ENCODE measurements at regions not wholly inside any gene's neighbourhood (a gene's known extent, or its start where the extent isn't known, plus 50 kb on each side); places are given as distances from the start of the nearest gene placed in this dataset.
A peak's percentile ranks its signal among the peaks of the same experiment; 100 is the strongest.
"Not testable (repeated sequence)": the region's sequence is repeated elsewhere in the genome, so short reads cannot be mapped to it uniquely, and the experiment has no call there.

DNA sequence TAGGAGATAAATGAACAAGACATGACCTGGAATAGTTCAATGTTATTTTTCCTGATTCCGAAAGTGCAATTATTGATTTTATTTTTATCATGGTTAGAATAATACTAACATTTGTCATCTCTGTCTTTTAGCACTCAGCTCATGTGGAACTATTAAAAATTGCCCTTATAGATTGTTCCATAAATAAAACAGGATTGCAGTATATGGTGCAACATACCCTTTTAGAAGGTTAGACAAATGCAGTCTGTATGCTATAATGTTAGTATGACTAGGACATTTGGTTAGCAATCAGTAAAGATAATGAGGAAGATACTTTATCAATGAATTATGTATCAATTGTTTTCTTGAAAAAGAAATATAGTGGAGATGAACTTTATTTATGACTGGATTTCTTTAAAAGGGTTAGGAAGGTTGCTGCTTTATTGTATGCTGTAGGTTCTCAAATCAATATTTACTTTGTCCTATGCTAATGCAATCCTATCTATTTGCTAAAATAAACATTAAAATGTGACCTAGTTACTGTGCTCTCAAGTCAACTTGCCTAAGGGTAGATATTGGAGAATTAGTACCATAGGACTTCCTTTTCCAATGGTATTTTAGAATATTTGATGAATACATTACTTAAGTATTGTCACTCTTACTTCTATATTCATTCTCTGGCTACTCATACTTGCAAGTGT lies 348.9 kb upstream of the ISL1 start:
- peak; percentile 32 for DNase-seq

DNA sequence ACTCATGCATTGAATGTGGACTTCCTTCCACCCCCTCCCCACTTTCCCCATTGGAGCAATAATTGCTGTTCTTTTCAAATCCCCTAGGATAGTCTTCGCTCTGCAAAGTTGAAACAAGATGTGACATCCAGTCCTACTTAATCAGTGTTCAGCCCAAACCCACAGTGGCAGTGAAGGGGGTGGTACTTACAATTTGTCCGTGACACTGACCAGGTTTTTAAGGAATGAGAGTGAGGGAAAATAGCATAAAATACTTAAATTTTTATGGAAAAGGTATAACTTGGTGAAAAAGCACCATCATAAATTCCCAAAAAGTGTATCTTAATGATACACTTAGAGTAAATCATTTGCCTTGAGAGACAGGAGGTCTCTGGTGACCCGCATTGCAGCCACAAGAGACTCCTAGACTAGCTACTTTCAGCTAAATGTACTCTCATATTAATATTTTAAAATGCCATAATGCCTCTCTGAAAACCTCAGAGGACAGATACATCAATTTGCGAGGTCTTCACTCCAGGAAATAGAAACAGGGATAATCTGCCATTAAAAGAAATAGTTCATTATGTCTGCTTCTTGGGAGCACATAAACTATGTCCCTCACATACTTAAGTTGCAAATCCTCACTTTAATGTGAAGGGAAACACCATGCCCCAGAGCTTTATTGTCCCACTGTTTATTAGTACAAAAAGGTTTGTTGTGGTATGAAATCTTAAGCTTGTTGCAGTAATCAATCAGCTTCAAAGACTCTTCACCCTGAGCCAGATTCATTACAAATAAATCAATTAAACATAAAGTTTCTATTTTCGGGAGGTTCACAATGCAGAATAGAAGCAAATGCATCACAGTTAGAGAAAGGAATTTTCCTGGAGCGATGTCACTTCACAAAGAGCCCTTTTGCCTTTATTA lies 343.6 kb upstream of the ISL1 start:
- DNase-seq = no peak

DNA sequence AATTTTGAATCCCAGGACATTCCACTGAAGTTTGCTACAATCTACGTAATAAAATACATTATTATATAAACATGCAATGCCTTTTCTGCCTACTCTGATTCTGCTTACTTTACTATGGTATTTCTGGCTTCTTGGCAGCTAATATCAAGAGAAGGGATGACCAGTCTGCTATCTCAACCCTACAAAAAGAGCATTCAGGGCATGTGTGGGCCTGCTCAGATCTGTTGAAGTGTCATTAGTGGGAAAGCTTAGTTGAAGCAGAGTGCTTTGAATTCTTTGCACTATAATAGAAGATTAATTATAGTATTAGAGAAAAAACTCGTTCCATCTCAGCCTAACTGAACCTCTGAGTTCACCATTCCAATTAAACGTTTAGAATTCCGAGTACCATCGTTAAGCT lies 339.5 kb upstream of the ISL1 start:
- no peak for DNase-seq

DNA sequence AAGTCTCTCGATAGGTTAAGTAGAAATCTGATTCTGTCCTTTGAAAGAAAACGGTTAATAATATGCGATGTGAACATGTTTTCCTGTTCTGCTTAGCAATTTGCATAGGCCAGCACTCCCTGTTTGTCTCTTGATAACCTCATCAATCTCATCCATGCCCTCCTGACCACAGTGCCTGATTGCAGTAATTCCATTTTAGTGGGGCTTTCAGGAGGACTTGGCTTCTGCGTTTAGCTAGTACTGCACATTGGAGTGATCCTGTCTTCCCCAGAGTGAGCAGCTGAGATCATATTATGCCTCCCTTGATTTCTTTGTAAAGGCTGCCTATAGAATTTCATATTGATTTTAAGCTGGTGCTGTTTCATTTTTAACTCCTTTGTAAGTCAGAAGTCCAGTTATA lies 335.9 kb upstream of the ISL1 start:
- DNase-seq = no peak

DNA sequence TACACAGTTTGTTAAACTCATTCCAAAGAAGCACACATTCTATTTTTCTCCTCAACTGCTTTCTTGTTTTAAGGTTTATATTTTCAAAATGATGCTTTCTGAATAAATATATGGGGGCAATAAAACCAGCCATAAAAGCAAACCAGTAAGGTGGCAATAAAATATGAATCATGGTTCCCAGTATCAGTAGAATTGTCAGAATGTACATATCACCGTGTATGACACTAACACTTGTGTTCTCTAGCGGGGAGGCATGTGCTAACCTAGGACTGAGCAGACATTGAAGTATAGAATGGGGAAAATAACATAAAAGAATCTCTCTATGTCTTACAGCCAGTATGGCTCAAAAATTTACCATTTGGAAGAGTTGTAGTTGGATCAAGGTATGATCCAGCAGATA lies 329.9 kb upstream of the ISL1 start:
- DNase-seq = no peak

DNA sequence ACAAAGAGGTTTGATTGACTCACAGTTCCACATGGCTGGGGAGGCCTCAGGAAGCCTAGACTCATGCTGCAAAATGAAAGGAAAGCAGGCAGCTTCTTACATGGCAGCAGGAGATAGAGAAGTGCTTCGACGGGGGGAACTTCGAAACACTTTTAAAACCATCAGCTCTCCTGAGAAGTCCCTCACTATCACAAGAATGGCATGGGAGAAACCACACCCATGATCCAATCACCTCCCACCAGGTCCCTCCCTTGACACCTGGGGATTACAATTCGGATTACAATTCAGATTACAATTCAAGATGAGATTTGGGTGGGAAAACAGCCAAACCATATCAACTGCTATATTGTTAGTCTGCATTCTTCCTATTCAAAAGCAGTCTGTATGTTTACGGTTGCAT lies 322.3 kb upstream of the ISL1 start:
- DNase-seq = no peak

DNA sequence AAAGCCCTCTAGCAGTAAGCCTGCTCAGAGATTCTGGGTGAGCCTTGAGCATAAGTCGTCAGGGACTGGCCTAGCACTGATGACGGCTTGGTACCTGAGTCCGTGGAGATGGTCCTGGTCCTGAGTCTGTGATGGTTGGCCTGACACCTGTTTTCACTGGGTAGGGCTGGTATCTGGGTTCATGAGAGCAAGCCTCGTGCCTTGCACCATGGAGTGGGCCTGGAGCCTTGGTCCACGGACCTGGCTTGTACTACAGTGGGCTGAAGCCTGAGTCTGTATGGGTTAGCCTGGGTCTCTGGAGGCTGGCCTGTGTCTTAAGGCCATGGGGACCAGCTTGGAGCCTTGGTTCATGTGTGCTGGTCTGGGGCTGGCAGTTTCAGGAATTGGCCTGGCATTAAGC lies 310.3 kb upstream of the ISL1 start:
- DNase-seq = no peak

DNA sequence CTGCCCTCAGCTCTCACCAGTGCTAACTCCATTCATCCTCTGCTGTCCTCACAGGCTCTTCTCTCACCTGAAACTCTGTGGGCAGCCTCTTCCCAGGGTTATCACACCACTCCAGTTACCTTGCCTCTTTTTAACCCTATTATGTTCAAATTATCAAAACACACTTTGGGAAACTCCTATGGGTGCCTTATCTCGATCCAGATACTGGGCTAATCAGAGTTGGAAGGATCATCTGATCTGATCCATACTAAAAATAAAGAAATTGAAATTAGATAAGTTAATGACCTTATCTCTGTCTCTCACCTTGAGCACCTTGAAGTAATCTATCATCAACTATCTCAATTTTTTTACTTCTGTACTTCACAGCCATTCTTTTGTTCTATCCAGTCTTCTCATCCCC lies 300.5 kb upstream of the ISL1 start:
- no peak for DNase-seq

DNA sequence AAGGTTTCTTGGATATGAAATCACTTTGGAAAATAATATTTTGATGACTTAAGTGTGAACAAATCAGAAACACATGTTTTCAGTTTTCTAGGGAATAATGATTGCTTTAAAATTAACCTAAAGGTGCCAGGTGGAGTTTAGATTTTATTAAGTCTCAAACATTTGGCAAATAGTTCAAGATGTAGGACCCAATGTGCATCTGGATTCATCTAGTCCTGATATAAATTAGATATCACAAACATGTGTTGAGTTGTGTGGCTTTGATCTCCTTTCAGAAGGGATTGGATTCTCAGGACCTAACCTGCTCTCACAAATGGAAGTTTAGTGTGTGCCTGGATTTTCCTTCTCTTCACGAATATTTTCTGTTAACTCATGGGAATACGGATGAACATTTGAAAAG lies 291.4 kb upstream of the ISL1 start:
- no peak for DNase-seq

DNA sequence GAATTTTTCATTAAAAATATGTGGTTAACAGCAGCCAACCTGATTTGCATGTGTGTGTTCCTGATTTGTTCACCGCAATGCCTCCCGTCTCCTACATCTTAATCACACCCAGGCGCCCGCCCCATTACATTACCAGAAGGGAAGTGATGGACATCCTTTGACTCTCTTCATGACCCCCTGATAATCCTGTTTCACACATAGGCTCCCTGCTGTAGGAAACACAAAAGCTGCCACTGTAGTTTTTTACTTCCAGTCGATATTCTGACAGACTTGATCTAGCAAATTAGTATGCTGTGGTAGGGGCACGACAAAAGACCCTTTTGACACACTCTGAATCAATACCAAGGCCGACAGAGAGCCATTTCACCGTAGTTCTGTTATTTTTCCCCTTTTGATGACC lies 287.8 kb upstream of the ISL1 start:
- no peak for DNase-seq

DNA sequence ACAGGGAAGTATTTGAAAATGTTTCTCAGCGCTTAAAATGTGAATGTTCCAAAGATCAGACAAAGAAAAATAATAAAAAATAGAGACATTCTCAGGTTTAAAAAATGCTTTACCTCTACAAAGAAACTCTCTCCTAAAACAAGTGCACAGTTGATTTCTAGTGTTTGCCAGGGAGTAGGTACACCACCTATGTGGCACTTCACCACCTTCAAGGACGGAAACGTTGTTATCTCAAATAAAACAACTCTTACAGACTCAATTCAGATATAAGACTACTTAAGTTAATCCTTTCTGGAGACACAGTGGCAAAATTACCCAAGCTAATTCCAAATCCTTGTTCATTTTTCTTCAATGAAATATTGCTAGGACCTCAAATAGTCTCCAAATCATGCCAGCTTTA lies 286.4 kb upstream of the ISL1 start:
- DNase-seq = no peak

DNA sequence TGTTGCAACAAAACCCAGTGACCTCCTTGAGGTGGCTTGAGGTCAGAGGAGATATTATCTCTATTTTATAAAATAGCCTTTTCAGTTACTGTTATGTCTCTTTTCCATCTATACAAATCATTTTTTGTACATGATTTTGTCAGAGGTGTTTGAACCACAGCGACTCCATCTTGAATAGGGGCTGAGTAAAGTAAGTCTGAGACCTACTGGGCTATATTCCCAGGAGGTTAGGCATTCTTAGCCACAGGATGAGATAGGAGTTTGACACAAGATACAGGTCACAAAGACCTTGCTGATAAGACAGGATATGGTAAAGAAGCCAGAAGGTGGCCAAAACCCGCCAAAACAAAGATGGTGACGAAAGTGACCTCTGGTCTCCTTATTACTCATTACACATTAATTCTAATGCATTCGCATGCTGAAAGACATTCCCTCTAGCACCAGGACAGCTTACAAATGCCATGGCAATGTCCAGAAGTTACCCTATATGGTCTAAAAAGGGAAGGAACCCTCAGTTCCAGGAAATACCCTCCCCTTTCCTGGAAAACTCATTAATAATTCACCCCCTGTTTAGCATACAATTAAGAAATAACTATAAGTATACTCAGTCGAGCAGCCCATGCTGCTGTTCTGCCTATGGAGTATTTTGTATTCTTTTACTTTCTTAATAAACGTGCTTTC lies 283.9 kb upstream of the ISL1 start:
- no peak for DNase-seq

DNA sequence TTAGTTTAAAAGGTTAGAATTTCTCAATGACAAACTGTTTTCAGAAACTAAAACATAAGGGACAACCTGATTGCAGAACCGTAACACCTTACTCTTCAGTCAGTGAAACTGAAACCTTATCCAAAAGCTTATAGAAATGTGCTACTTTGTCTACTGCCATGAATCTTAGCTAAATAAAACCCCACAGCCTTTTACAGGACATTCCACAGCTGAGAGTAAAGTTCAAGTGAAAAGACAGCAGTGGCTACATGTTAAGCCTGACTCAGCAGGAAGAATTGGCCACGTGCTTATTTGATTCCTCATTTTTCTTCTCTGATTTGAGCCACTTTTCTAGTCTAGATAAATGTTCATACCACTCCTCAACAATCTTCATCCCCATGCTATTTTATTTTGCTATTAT lies 278.7 kb upstream of the ISL1 start:
- DNase-seq = no peak

DNA sequence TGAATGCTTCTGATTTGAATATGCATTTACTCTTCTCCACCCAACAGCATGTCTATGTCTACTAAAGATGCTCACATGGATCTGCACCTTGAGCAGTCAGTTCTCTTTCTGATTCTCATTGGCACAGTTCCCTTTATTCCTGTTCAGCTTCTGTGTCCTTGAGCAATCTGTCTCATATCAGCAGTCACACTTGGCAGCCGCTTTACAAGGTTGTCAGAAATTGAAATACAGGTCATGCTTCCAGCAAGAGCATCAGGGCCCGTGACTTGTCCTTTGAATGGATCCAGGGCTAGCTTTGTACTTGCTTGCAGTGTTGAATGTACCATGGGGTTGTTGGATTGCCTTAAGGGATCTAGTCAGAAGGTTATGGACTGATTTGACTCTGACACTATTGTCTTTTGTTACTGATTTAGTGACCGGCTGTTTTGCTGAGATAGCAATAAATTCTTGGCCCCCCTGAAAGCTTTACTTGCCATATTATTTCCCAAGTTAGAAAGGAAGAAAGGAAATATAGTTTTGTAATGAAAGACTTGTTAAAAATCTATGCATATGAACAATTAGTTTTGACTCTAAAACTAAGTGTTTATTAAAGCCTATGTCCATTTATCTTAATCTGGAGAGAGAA lies 273.4 kb upstream of the ISL1 start:
- no peak for DNase-seq

DNA sequence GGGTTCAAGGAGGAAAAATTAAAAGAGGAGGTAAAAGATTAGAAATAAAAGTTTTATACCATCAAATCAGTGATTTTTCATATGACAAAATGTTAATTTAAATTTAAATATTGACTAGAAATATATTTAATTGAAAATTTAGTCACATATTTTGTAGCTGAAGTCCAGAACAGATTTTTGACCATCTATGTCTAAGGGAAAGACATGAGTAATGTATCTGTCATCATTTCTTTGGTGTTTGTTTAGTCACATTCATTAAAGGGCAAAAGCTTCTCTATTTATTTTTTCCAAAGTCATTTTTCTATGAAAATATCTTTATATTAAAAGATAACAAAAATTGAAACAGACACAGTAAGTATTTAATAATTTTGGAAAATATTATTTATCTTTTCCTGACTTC lies 252.0 kb upstream of the ISL1 start:
- DNase-seq = no peak

DNA sequence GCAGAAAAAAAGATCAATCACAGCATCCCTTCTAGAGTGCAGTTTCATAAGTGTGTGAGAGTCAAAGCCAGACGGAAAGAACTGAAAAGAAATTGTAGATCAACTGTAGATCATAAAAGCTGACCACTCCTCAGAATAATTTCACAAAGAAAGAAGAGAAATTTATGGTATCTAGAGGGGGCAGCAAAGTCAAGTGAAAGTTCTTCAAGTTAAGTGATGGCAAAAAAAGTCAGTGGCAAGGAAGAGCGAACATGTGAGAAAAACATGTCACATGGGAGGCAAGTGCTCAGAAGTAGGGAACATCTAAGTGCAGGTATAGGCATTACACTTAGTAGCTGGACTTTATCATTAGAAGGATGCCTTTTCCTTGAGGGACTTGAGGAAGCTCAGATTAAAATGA lies 245.1 kb upstream of the ISL1 start:
- DNase-seq = no peak

DNA sequence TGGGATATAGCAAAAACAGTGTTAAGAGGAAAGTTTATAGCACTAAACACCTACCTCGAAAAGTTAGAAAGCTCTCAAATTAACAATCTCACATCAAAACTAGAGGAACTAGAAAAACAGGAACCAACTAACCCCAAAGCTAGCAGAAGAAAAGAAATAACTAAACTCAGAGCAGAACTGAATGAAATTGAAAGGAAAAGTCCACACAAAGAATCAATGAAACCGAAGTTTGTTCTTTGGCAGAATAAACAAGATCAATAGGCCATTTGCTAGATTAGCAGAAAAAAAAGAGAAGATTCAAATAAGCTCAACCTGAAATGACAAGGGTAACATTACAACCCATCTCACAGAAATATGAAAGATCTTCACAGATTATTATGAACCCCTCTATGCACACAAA lies 234.8 kb upstream of the ISL1 start:
- DNase-seq = no peak

DNA sequence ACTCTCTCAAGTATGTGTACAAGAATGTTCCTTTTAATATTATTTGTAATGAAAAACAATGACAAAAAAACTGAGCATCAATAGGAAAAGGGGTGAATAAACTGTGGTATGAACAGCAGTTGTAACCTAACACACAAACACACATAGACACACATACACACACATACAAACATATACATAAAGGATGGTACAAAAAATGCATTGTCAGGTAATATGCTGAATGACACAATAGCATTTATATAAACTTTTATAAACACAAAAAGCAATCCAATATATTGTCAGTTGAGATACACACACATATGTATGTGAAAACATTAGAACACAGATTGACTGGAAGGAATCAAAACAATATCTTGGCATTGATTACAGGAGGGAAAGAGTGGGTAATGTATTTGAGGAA lies 227.0 kb upstream of the ISL1 start:
- no peak for DNase-seq

DNA sequence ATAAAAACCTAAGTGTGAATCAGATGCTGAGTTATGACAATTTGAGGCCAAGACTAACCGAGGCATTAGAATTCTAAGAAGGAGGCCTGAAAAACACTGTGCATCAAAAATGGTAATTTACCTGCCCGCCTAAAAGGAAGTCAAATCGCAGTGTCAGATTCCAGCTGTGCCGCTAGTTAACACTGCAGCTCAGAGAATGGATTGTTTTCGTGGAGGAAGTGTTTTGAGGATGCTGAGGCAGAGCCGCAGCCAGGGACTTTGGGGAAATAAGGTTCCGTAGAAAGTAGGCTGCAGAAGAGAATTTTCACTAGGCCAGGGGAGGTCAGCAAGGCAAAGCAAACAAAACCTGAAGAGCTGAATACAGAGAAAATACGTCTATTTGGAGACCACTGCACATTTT lies 226.4 kb upstream of the ISL1 start:
- no peak for DNase-seq

DNA sequence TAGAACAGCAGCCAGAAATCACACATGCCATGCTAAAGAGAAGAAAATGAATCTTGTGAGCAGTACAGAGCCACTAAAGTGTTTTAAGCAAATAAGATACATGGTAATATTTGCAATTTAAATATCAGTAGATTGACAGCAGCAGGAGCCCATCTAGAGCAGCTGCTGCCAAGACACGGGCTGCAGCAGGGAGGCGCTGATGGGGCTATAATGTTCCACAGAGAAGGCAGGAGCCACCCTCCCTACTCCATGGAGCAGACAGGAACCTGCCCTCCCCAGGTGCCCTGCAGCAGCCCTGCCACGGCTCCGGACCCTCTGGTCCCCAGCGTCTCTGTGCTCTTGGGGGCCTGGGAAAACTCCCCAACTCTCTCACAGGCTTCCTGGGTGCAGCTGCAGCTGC lies 224.1 kb upstream of the ISL1 start:
- no peak for DNase-seq

DNA sequence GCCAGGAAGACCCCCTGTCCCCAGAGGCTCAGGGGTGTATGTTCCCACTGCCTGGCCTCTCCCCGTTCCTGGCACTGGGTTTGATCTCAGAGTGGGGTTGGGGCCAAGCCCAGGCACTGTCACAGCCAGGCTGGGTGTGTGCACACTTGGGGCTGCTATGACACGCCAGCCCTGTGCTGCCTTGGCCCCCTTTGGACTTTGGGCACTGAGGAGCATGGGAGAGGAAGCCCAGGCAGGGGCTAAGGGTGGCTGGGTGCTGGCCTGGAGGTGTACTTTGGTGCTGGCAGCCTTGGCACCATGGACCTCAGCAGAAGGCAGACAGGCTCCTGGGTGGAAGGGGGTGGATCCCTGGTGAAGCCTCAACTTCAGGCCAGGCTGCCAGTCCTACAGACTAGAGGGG lies 223.6 kb upstream of the ISL1 start:
- DNase-seq = no peak

DNA sequence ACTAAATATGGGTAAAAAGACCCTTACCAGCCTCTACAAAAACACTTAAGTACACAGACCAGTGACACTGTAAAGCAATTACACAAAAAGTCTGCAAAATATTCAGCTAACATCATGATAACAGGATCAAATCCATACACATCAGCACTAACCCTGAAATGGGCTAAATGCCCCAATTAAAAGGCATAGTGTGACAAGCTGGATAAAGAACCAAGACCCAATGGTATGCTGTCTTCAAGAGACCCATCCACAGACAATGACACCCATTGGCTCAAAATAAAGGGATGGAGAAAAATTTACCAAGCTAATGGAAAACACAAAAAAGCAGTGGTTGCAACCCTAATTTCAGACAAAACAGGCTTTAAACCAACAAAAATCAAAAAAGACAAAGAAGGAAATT lies 221.0 kb upstream of the ISL1 start:
- DNase-seq = no peak

DNA sequence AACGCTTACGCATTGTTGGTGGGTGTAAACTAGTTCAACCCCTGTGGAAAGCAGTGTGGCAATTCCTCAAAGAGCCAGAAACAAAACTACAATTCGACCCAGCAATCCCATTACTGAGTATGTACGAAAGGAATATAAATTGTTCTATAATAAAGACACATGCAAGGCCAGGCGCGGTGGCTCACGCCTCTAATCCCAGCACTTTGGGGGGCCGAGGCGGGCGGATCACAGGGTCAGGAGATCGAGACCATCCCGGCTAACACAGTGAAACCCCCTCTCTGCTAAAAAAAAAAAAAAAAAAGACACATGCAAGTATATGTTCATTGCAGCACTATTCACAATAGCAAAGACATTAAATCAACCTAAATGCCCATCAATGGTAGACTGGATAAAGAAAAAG lies 217.6 kb upstream of the ISL1 start:
- DNase-seq = not testable (repeated sequence)

Measured in NCI-H526 treated with DMSO at 0.1 percent for 48 hours (cell line).